Colonic mucosa (tissue), 4 donors: ENCODE measurements at regions not wholly inside any gene's neighbourhood (a gene's known extent, or its start where the extent isn't known, plus 50 kb on each side); places are given as distances from the start of the nearest gene placed in this dataset.

ENCODE experiments used
- DNase-seq: peaks from one replicate; pipeline ENCODE4 v3.0.0-alpha.2; 2020
- H3K27ac ChIP-seq: fragments of 200-600 bp; one replicate; pipeline ENCODE4 v1.8.0; 2021
- H3K27me3 ChIP-seq: fragments of 200-600 bp; one replicate; pipeline ENCODE4 v1.8.0; 2021
- H3K36me3 ChIP-seq: fragments of 200-600 bp; one replicate; pipeline ENCODE4 v1.8.0; 2021
- H3K4me1 ChIP-seq: fragments of 200-600 bp; one replicate; pipeline ENCODE4 v1.8.0; 2021; ENCODE audit warnings: mild to moderate bottlenecking
- H3K4me3 ChIP-seq: fragments of 200-600 bp; one replicate; pipeline ENCODE4 v1.8.0; 2021
- H3K9ac ChIP-seq, 2 donors: one replicate each; pipeline ENCODE4 v1.7.0; 2013; ENCODE audit warnings: control low read depth in 2 of 2, low read depth in 2 of 2, low read length in 2 of 2
- H3K9me3 ChIP-seq: fragments of 200-600 bp; one replicate; pipeline ENCODE4 v1.8.0; 2021
- CTCF ChIP-seq: fragments of 200-600 bp; IDR thresholded peaks from one replicate; pipeline ENCODE4 v1.8.0; 2022; ENCODE audit warnings: antibody characterized with exemption, mild to moderate bottlenecking
- intact Hi-C: fragments of 100-400 bp; cut with DNase I; formaldehyde crosslinking; loops from one replicate; pipeline ENCODE4 v1.14.1; 2022
- donor health status: healthy.
- donor health status: DM: no; HTN: no; CAD: no.
- donor health status: DM: no; HTN: no; CAD: no.

DNA sequence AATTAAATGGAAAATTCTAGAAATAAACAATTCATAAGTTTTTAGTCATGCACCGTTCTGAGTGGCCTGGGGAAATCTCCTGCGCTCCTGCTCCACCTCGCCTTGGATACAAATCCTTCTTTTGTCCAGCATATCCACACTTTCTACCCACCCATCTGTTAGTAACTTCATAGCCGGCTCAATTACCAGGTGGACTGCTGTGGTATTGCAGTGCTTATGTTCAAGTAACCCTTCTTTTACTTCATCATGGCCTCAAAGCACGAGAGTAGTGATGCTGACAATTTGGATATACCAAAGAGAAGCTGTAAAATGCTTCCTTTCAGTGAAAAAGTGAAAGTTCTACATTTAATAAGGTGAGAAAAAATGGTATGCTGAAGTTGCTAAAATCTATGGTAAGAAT lies 142.3 kb upstream of the CHL1 start:
- Histone ChIP-seq H3K4me1 (no peaks in the 10 kb centered on the region), H3K4me3 (no peak overlapping the region), H3K27me3 (no peaks in the 10 kb centered on the region), H3K9ac (no peak overlapping the region), H3K9me3 (no peaks in the 10 kb centered on the region), H3K36me3 (no peaks in the 10 kb centered on the region), H3K27ac (no peak overlapping the region)
- intact Hi-C loops: no loop called here
- DNase-seq: no peak
- no peak for TF ChIP-seq CTCF

- Histone ChIP-seq H3K4me3 (no peak overlapping the region), H3K27ac (no peak overlapping the region), H3K9ac (no peak overlapping the region), H3K27me3 (no peaks in the 10 kb centered on the region), H3K9me3 (no peaks in the 10 kb centered on the region), H3K4me1 (no peaks in the 10 kb centered on the region), H3K36me3 (no peaks in the 10 kb centered on the region)
- no peak for DNase-seq
- intact Hi-C loops: no loop called here
- no peak for TF ChIP-seq CTCF
Measured at GRCh38 chr3:56672-57071, 139.9 kb upstream of the CHL1 start.

- no peak for TF ChIP-seq CTCF
- H3K9ac ChIP-seq: no peak overlapping the region
- DNase-seq: no peak
- H3K9me3 ChIP-seq: no peaks in the 10 kb centered on the region
- H3K4me1 ChIP-seq: no peaks in the 10 kb centered on the region
- H3K27ac ChIP-seq: no peak overlapping the region
- intact Hi-C loops: no loop called here
- H3K36me3 ChIP-seq: no peaks in the 10 kb centered on the region
- no peaks in the 10 kb centered on the region for H3K27me3 ChIP-seq
- no peak overlapping the region for H3K4me3 ChIP-seq
Measured at GRCh38 chr3:59854-60253, 136.7 kb upstream of the CHL1 start.

GRCh38 chr3:63095-63765 lies 133.3 kb upstream of the CHL1 start:
- Histone ChIP-seq H3K4me3 (no peak overlapping the region), H3K9me3 (no peaks in the 10 kb centered on the region), H3K27me3 (no peaks in the 10 kb centered on the region), H3K9ac (no peak overlapping the region), H3K36me3 (no peaks in the 10 kb centered on the region), H3K27ac (no peak overlapping the region), H3K4me1 (no peaks in the 10 kb centered on the region)
- intact Hi-C loops: no loop called here
- TF ChIP-seq CTCF: no peak
- DNase-seq: no peak

- no peak for TF ChIP-seq CTCF
- Histone ChIP-seq H3K27me3 (no peaks in the 10 kb centered on the region), H3K9ac (no peak overlapping the region), H3K36me3 (no peaks in the 10 kb centered on the region), H3K27ac (no peak overlapping the region), H3K4me3 (no peak overlapping the region), H3K4me1 (no peaks in the 10 kb centered on the region), H3K9me3 (no peaks in the 10 kb centered on the region)
- intact Hi-C loops: no loop called here
- no peak for DNase-seq
Measured at GRCh38 chr3:69690-70089, 126.9 kb upstream of the CHL1 start.
